ENCODE measurements at regions not wholly inside any gene's neighbourhood (a gene's known extent, or its start where the extent isn't known, plus 50 kb on each side); places are given as distances from the start of the nearest gene placed in this dataset.

- TF ChIP-seq ZNF384 (IDR thresholded peaks at IDR 0.05) (no peak), SUZ12 (IDR thresholded peaks at IDR 0.05) (no peak), SP1 (IDR thresholded peaks at IDR 0.05) (no peak), BHLHE40 (IDR thresholded peaks at IDR 0.05; ENCODE audit: borderline replicate concordance) (no peak), FOXK2 (IDR thresholded peaks at IDR 0.05) (no peak), LEF1 (IDR thresholded peaks at IDR 0.05; ENCODE audit: borderline replicate concordance) (no peak), FOXM1 (IDR thresholded peaks at IDR 0.05; ENCODE audit: borderline replicate concordance) (no peak), NFRKB (IDR thresholded peaks at IDR 0.05) (no peak)
Observed at GRCh38 chr3:117979466-117979865, 1055.2 kb downstream of the IGSF11 start.
